GM12865 (cell line): ENCODE measurements at regions not wholly inside any gene's neighbourhood (a gene's known extent, or its start where the extent isn't known, plus 50 kb on each side); places are given as distances from the start of the nearest gene placed in this dataset.

Source experiments
- DNase-seq: peaks from one replicate; pipeline ENCODE4 v3.0.0; 2010; ENCODE audit warnings: low read depth
- H3K4me3 ChIP-seq: 2 replicates; pipeline ENCODE4 v1.5.1; 2011; ENCODE audit warnings: mild to moderate bottlenecking, low read depth, low read length, control low read depth
- CTCF ChIP-seq: IDR thresholded peaks from 2 replicates; pipeline ENCODE4 v1.5.1; 2011; ENCODE audit warnings: low read length, control low read depth, low read depth, inconsistent platforms; ENCODE audit not compliant: insufficient read depth; ENCODE audit errors: missing control alignments

- TF ChIP-seq CTCF: no peak
- H3K4me3 ChIP-seq: no peak overlapping the region
- DNase-seq: no peak
Measured at GRCh38 chr19:29083863-29084262, 129.1 kb downstream of the UQCRFS1 start.

- no peak for TF ChIP-seq CTCF
- no peak for DNase-seq
- H3K4me3 ChIP-seq: no peak overlapping the region
Measured at GRCh38 chr19:29079356-29080032, 133.5 kb downstream of the UQCRFS1 start.

- no peak for TF ChIP-seq CTCF
- no peak for DNase-seq
- H3K4me3 ChIP-seq: no peak overlapping the region
Measured at GRCh38 chr19:29076963-29077362, 136.0 kb downstream of the UQCRFS1 start.

- TF ChIP-seq CTCF: no peak
- no peak overlapping the region for H3K4me3 ChIP-seq
- DNase-seq: no peak
Measured at GRCh38 chr19:29076161-29076560, 136.8 kb downstream of the UQCRFS1 start.

GRCh38 chr19:29075149-29075548, 137.8 kb downstream of the UQCRFS1 start:
- H3K4me3 ChIP-seq: no peak overlapping the region
- no peak for TF ChIP-seq CTCF
- no peak for DNase-seq

GRCh38 chr19:29074579-29074978, 138.4 kb downstream of the UQCRFS1 start:
- DNase-seq: no peak
- no peak for TF ChIP-seq CTCF
- no peak overlapping the region for H3K4me3 ChIP-seq

- no peak for TF ChIP-seq CTCF
- DNase-seq: no peak
- no peak overlapping the region for H3K4me3 ChIP-seq
Measured at GRCh38 chr19:29067831-29068230, 145.1 kb downstream of the UQCRFS1 start.
